A549 (cell line): ENCODE measurements at regions not wholly inside any gene's neighbourhood (a gene's known extent, or its start where the extent isn't known, plus 50 kb on each side); places are given as distances from the start of the nearest gene placed in this dataset.

Experiments
- ATAC-seq, 2 experiments: fragments of 200-7000 bp in 1 of 2; fragments of >200 bp in 1 of 2; cut with Nextera tagmentation in 1 of 2; cut with Tn5 transposase in 1 of 2; 3 replicates each; pipeline versions ENCODE4 v1.8.0 to v1.9.1; 2018 to 2020; ENCODE audit warnings: mild to moderate bottlenecking in 1 of 2, moderate library complexity in 1 of 2
- CTCF ChIA-PET: fragments of 300-600 bp; sonication (Branson Sonifier 250); formaldehyde crosslinking; extraction: SDS; loops from one replicate; lab custom pipeline; 2021; ENCODE audit warnings: antibody characterized with exemption, inconsistent platforms; lab: Yijun Ruan, JAX
- POLR2A ChIA-PET: fragments of 350-600 bp; formaldehyde crosslinking; extraction: SDS; loops from one replicate; lab custom pipeline; 2021; ENCODE audit warnings: antibody characterized with exemption, inconsistent platforms; lab: Yijun Ruan, JAX
- DNase-seq, 2 experiments: peaks; one replicate each; pipeline versions ENCODE4 v3.0.0 to v3.0.0-alpha.2; 2011 to 2016; ENCODE audit warnings: low read depth in 1 of 2, low spot score in 1 of 2
- FAIRE-seq: peaks from 2 replicates; lab custom pipeline; 2011; peaks lifted over from hg19 to GRCh38; lab: Jason Lieb, UNC
- H3K27ac ChIP-seq, 2 experiments: fragments of >200 bp; sonication (Bioruptor Twin); formaldehyde crosslinking; 3 replicates each; pipeline ENCODE4 v1.5.1; 2016 to 2017
- H3K4me1 ChIP-seq: fragments of >200 bp; sonication (Bioruptor Twin); formaldehyde crosslinking; 3 replicates; pipeline ENCODE4 v1.6.1; 2016
- H3K4me2 ChIP-seq: fragments of >200 bp; sonication (Bioruptor Twin); formaldehyde crosslinking; 3 replicates; pipeline ENCODE4 v1.6.1; 2016
- H3K4me3 ChIP-seq: fragments of >200 bp; sonication (Bioruptor Twin); formaldehyde crosslinking; 3 replicates; pipeline ENCODE4 v1.5.1; 2016
- H3K9me3 ChIP-seq: fragments of >200 bp; sonication (Bioruptor Twin); formaldehyde crosslinking; 3 replicates; pipeline ENCODE4 v1.6.1; 2016
- CBX8 ChIP-seq: fragments of 200-600 bp; sonication (generic); IDR thresholded peaks from 2 replicates; pipeline ENCODE4 v1.6.1; 2016
- CEBPB ChIP-seq, 2 experiments: fragments of >200 bp in 1 of 2; sonication (Bioruptor Twin) in 1 of 2; formaldehyde crosslinking in 1 of 2; IDR thresholded peaks; 2 replicates each; pipeline ENCODE4 v1.6.1; 2012 to 2016
- EHF ChIP-seq: fragments of 250-450 bp; sonication (Bioruptor Pico); IDR thresholded peaks from 2 replicates; pipeline ENCODE4 v1.5.0; 2020; ENCODE audit warnings: mild to moderate bottlenecking
- EP300 ChIP-seq, 2 experiments: fragments of >200 bp; sonication (Bioruptor Twin); formaldehyde crosslinking; IDR thresholded peaks; 2 replicates in 1 of 2; 3 replicates in 1 of 2; pipeline ENCODE4 v1.6.1; 2016 to 2017
- FOSL2 ChIP-seq, 2 experiments: fragments of 450-650 bp in 1 of 2; fragments of >200 bp in 1 of 2; sonication (Bioruptor Twin) in 1 of 2; formaldehyde crosslinking; IDR thresholded peaks; 2 replicates each; pipeline versions ENCODE4 v1.5.0 to v1.6.1; 2016 to 2020; ENCODE audit warnings: mild to moderate bottlenecking in 1 of 2, moderate library complexity in 1 of 2
- GATA3 ChIP-seq: IDR thresholded peaks from 2 replicates; pipeline ENCODE4 v1.6.1; 2012; ENCODE audit warnings: borderline replicate concordance
- HOXB13 ChIP-seq: fragments of 250-450 bp; sonication (Bioruptor Pico); IDR thresholded peaks from 2 replicates; pipeline ENCODE4 v1.5.0; 2020; ENCODE audit warnings: low read depth, mild to moderate bottlenecking, moderate library complexity
- HOXB5 ChIP-seq: fragments of 250-450 bp; sonication (Bioruptor Pico); IDR thresholded peaks from 2 replicates; pipeline ENCODE4 v1.5.0; 2020; ENCODE audit warnings: mild to moderate bottlenecking, moderate library complexity
- JUN ChIP-seq, 2 experiments: fragments of >200 bp; sonication (Bioruptor Twin); formaldehyde crosslinking; IDR thresholded peaks; 2 replicates in 1 of 2; 3 replicates in 1 of 2; pipeline ENCODE4 v1.6.1; 2016 to 2017
- JUNB ChIP-seq: fragments of >200 bp; sonication (Bioruptor Twin); formaldehyde crosslinking; IDR thresholded peaks from 2 replicates; pipeline ENCODE4 v1.6.1; 2016
- KDM1A ChIP-seq: fragments of 200-600 bp; sonication (generic); IDR thresholded peaks from 2 replicates; pipeline ENCODE4 v1.6.1; 2016; ENCODE audit warnings: low read depth, mild to moderate bottlenecking
- MAFK ChIP-seq: fragments of 450-650 bp; IDR thresholded peaks from 2 replicates; pipeline ENCODE4 v1.6.1; 2014; ENCODE audit not compliant: partially characterized antibody
- NFE2L2 ChIP-seq: fragments of 150-350 bp; conservative IDR thresholded peaks from 2 replicates; pipeline ENCODE4 v1.6.1; 2014; ENCODE audit warnings: low read length
- NR3C1 ChIP-seq: fragments of >200 bp; sonication (Bioruptor Twin); formaldehyde crosslinking; IDR thresholded peaks from 3 replicates; pipeline ENCODE4 v1.6.1; 2017
- PHF8 ChIP-seq: fragments of 200-600 bp; sonication (generic); IDR thresholded peaks from 2 replicates; pipeline ENCODE4 v1.6.1; 2016; ENCODE audit warnings: low read depth, mild to moderate bottlenecking, antibody characterized with exemption, moderate library complexity, borderline replicate concordance
- RAD21 ChIP-seq, 2 experiments: fragments of >200 bp in 1 of 2; sonication (Bioruptor Twin) in 1 of 2; formaldehyde crosslinking in 1 of 2; IDR thresholded peaks in 1 of 2; conservative IDR thresholded peaks in 1 of 2; 2 replicates in 1 of 2; 3 replicates in 1 of 2; pipeline ENCODE4 v1.6.1; 2012 to 2018; ENCODE audit warnings: inconsistent platforms in 1 of 2
- RARB ChIP-seq: fragments of 250-450 bp; sonication (Bioruptor Pico); IDR thresholded peaks from 2 replicates; pipeline ENCODE4 v1.8.0; 2021; ENCODE audit warnings: mild to moderate bottlenecking, moderate library complexity
- SMC3 ChIP-seq: fragments of >200 bp; sonication (Bioruptor Twin); formaldehyde crosslinking; IDR thresholded peaks from 3 replicates; pipeline ENCODE4 v1.6.1; 2018; ENCODE audit warnings: inconsistent platforms
- SREBF2 ChIP-seq: fragments of 450-650 bp; IDR thresholded peaks from 2 replicates; pipeline ENCODE4 v1.6.1; 2014; ENCODE audit warnings: mild to moderate bottlenecking, moderate library complexity
- TFCP2L1 ChIP-seq: fragments of 250-450 bp; sonication (Bioruptor Pico); IDR thresholded peaks from 2 replicates; pipeline ENCODE4 v1.5.0; 2021; ENCODE audit warnings: mild to moderate bottlenecking
- WGBS: methylation state at CpG from one replicate; pipeline ENCODE4 v1.1.6; 2017; ENCODE audit errors: missing lambda C conversion rate; 5-methylcytosine and 5-hydroxymethylcytosine counted together
- TF ChIP-seq, protein P1 (sequence below): IDR thresholded peaks from 2 replicates; pipeline ENCODE4 v1.6.1; 2012; ENCODE audit warnings: low read depth, borderline replicate concordance
- TF ChIP-seq, protein P2 (sequence below): fragments of 250-450 bp; sonication (Bioruptor Pico); IDR thresholded peaks from 2 replicates; pipeline ENCODE4 v1.5.0; 2021; ENCODE audit warnings: mild to moderate bottlenecking, moderate library complexity, borderline replicate concordance
- TF ChIP-seq, protein P3 (sequence below): IDR thresholded peaks from 2 replicates; pipeline ENCODE4 v1.6.1; 2012
- TF ChIP-seq, protein P4 (sequence below): IDR thresholded peaks from 2 replicates; pipeline ENCODE4 v1.6.1; 2012
- TF ChIP-seq, protein P5 (sequence below): fragments of 450-650 bp; IDR thresholded peaks from 2 replicates; pipeline ENCODE4 v1.6.1; 2014; ENCODE audit warnings: antibody characterized with exemption

DNA sequence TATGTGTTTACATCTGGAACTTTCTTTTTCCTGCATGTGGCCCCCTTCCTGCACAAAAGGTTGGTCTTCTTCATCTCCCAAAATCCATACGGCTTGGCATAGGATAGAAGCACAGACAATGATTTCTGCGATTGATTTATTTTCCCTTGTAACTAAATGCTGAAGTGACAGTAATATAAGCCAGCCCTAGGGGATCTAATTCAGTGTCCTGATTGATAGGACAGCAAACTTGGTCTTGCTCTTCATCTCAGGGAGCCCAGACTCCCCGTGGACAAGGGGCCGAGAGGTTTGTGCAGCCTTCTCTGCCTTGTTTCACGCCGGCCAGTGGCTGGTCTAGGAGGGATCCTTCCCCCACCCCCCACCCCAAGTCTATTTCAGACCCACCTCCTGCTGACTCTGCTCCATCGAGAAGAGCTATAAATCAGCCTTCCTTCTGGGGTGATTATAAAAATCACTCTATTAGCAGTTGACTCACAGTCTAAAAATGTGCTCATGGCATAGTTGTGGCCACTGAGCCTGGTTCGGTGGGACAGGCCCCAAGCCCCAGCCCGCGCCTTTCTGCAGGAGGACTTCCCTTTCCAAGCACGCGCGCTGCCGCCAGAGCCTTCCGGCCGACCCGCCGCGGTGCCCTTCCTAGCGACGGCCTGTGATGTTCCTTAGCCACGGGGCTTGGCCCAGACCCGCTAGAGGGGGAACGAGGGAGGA lies 89.8 kb upstream of the COL5A1 start:
- peak overlapping the region; percentile 63 for H3K4me2 ChIP-seq
- TF ChIP-seq, protein P1, sequence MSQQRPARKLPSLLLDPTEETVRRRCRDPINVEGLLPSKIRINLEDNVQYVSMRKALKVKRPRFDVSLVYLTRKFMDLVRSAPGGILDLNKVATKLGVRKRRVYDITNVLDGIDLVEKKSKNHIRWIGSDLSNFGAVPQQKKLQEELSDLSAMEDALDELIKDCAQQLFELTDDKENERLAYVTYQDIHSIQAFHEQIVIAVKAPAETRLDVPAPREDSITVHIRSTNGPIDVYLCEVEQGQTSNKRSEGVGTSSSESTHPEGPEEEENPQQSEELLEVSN = 0 out of 2 replicates have a peak, but pooled peaks have one; percentile 30
- TF ChIP-seq SREBF2 (no peak), JUNB (peak; percentile 35; the same call in 1 of the 2 replicates), GATA3 (peak; percentile 32; the same call in 1 of the 2 replicates), SMC3 (no peak), FOSL2 (IDR thresholded peaks at IDR 0.05) (no peak), FOSL2 (CRISPR knock-in tag; IDR thresholded peaks at IDR 0.05) (0 out of 2 replicates have a peak, but pooled peaks have one; percentile 8), RAD21 (conservative IDR thresholded peaks at IDR 0.05 in 1 of 2, IDR thresholded peaks at IDR 0.05 in 1 of 2) (0 out of 5 replicates have a peak, but pooled peaks of 1 of the 2 experiments have one; percentile 9), EP300 (IDR thresholded peaks at IDR 0.05) (no peak), MAFK (peak; percentile 73)
- TF ChIP-seq, protein P2, sequence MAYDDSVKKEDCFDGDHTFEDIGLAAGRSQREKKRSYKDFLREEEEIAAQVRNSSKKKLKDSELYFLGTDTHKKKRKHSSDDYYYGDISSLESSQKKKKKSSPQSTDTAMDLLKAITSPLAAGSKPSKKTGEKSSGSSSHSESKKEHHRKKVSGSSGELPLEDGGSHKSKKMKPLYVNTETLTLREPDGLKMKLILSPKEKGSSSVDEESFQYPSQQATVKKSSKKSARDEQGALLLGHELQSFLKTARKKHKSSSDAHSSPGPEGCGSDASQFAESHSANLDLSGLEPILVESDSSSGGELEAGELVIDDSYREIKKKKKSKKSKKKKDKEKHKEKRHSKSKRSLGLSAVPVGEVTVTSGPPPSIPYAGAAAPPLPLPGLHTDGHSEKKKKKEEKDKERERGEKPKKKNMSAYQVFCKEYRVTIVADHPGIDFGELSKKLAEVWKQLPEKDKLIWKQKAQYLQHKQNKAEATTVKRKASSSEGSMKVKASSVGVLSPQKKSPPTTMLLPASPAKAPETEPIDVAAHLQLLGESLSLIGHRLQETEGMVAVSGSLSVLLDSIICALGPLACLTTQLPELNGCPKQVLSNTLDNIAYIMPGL = no peak
- TF ChIP-seq, protein P3, sequence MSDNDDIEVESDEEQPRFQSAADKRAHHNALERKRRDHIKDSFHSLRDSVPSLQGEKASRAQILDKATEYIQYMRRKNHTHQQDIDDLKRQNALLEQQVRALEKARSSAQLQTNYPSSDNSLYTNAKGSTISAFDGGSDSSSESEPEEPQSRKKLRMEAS = peak; percentile 48; the same call in 1 of the 2 replicates
- H3K9me3 ChIP-seq = no peaks in the 10 kb centered on the region
- DNase-seq (peak; percentile 46 to 48), ATAC-seq (peak in 1 of 2 experiments; percentile 71; a peak in 3 of 6 replicates), FAIRE-seq (no peak)
- no peak overlapping the region for H3K4me3 ChIP-seq
- CTCF ChIA-PET = interaction anchor here (0.9 to 1.5 kb wide), 2 partner anchors 32 to 46 kb away, joined by 3 to 5 read pairs; no protein-coding TSS in a partner anchor
- H3K4me1 ChIP-seq = peaks cover 23% of the 10 kb centered on the region
- POLR2A ChIA-PET = interaction anchor here (1.0 kb wide), 1 partner anchor 51 kb away, joined by 3 read pairs; no protein-coding TSS in a partner anchor
- peak overlapping the region; percentile 43 to 84 for H3K27ac ChIP-seq
- WGBS = 56% methylated on average over 23 of the region's 24 CpGs

DNA sequence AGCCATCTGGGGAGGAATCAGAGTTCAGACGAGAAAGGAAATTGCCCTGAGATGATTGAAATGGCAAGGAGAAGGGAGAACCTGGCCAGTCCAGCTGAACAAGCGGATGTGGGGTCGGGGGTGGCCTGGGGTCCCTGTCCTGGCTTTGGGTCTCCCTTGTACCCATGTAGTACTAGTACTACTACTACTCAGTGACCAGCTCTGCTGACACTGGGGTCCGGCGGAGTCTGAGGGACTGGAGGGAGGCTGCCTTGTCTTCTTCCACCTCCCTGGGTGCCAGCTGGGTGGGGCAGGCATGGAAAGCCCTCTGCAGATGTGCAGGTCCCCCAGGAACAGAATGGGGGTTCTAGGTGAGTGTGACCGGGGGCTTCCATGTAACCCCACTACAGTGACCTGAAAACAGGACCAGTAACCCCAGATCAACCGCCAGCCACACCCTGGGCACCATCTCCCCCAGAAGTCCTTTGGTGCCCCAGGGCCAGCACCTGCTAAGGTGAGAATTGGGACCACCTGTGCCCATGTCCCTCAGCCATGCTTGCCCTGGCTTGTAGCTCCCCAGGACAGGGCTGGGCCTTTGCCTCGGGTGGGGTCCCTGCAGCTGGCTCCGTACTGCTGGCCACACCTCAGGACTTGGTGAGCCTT lies 89.1 kb upstream of the COL5A1 start:
- WGBS = 67% methylated on average over 7 of the region's 9 CpGs
- POLR2A ChIA-PET = interaction anchor here (1.0 kb wide), 1 partner anchor 50 kb away, joined by 3 read pairs; no protein-coding TSS in a partner anchor

More for the DNA sequence above, 89.1 kb upstream of the COL5A1 start:
- DNase-seq = no peak
- peak overlapping the region; percentile 63 for H3K4me2 ChIP-seq
- no peaks in the 10 kb centered on the region for H3K9me3 ChIP-seq
- CTCF ChIA-PET = interaction anchor here (0.9 to 1.6 kb wide), 5 partner anchors 14 to 91 kb away, joined by 3 to 5 read pairs (median 3); no protein-coding TSS in a partner anchor
- TF ChIP-seq EP300 (IDR thresholded peaks at IDR 0.05) = no peak
- no peak for TF ChIP-seq RARB (CRISPR knock-in tag)
- TF ChIP-seq JUN (IDR thresholded peaks at IDR 0.05) = no peak
- no peak for TF ChIP-seq FOSL2 (IDR thresholded peaks at IDR 0.05)
- no peak for TF ChIP-seq FOSL2 (CRISPR knock-in tag; IDR thresholded peaks at IDR 0.05)
- TF ChIP-seq EHF (CRISPR knock-in tag) = no peak
- TF ChIP-seq, protein P4, sequence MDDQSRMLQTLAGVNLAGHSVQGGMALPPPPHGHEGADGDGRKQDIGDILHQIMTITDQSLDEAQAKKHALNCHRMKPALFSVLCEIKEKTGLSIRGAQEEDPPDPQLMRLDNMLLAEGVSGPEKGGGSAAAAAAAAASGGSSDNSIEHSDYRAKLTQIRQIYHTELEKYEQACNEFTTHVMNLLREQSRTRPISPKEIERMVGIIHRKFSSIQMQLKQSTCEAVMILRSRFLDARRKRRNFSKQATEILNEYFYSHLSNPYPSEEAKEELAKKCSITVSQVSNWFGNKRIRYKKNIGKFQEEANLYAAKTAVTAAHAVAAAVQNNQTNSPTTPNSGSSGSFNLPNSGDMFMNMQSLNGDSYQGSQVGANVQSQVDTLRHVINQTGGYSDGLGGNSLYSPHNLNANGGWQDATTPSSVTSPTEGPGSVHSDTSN = no peak
- TF ChIP-seq KDM1A = no peak
- TF ChIP-seq TFCP2L1 (CRISPR knock-in tag) = no peak
- TF ChIP-seq HOXB5 (CRISPR knock-in tag) = no peak
- no peak for TF ChIP-seq HOXB13 (CRISPR knock-in tag)
- no peak for TF ChIP-seq NR3C1
- TF ChIP-seq, protein P5, sequence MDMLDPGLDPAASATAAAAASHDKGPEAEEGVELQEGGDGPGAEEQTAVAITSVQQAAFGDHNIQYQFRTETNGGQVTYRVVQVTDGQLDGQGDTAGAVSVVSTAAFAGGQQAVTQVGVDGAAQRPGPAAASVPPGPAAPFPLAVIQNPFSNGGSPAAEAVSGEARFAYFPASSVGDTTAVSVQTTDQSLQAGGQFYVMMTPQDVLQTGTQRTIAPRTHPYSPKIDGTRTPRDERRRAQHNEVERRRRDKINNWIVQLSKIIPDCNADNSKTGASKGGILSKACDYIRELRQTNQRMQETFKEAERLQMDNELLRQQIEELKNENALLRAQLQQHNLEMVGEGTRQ = no peak
- TF ChIP-seq CEBPB (IDR thresholded peaks at IDR 0.05) = no peak
- no peak for TF ChIP-seq NFE2L2
- TF ChIP-seq PHF8 = no peak
- no peak for TF ChIP-seq CBX8
- peaks cover 23% of the 10 kb centered on the region for H3K4me1 ChIP-seq
- ATAC-seq = peak in 1 of 2 experiments; percentile 5; a peak in 1 of 6 replicates
- no peak overlapping the region for H3K4me3 ChIP-seq
- peak overlapping the region; percentile 43 to 84 for H3K27ac ChIP-seq
- no peak for FAIRE-seq
